Stimulated activated CD8-positive, alpha-beta memory T cell treated with anti-CD3 and anti-CD28 coated beads, Interleukin-4, amount 100 ng/mL, for 48 hours (primary cell): ENCODE measurements at regions not wholly inside any gene's neighbourhood (a gene's known extent, or its start where the extent isn't known, plus 50 kb on each side); places are given as distances from the start of the nearest gene placed in this dataset.

ENCODE experiments used
- DNase-seq: peaks from one replicate; pipeline ENCODE4 v3.0.0-alpha.2; 2020

- no peak for DNase-seq
These were observed 113.8 kb upstream of the WDR17 start for GRCh38 chr4:175951794-175952193.

DNA sequence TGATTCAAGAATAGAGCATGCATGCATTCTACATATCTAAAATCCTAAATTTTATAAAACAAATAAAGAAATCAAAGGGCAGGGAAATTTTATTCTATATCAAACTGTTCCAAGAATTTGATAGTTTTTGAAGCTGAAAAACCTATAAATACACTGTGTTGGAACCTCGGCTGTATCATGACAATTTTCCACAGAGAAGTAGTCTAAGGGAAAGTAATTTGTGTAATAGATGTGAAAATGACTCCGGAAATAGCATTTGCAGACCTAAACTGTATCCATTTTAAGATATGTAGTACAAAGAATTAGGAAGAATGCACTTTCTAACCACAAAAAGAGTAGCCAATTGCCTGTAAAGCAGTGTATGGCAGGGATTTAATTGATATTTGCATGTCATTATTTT is 112.5 kb upstream of the WDR17 start:
- no peak for DNase-seq

- no peak for DNase-seq
These were observed 111.6 kb upstream of the WDR17 start for GRCh38 chr4:175953960-175954521.

DNA sequence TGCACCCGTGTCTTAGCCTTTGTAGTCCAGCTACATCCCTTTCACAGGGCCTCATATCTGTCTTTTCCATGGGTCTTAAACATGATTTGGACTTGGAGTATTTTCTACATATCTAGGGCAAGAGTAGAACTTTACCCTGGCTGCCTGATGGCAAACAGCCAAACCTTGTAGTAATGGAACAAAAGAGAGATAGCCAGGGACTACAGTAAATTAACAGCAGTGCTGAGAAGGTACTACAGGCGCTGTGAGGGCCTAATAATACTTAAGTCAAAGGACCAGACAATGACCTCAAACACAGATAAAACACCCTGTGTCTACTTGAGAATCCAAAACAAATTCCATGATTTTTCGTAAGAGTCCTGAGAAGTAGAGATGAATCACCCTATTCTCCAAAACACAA is 111.0 kb upstream of the WDR17 start:
- DNase-seq, result no peak

DNA sequence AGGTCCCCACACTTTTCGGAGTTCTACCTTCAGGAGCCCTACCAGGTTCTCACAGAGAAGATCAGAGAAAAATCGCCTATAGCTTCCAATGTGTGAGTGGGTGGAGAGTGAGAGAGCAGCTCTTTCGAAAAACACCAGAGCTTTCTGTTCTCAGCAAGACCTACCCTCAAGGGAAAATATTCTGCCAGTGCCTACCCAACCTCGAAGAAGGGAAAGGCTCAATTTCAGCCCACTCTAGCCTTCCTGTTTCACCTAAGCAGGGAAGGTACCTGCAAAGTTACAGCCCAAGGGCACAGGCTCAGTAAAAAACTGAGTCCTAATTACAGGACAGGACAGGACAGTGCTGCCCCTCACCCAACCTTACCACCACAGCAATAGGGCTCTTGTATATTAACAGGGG is 104.0 kb upstream of the WDR17 start:
- no peak for DNase-seq

- no peak for DNase-seq
These were observed 95.6 kb upstream of the WDR17 start for GRCh38 chr4:175970072-175970471.

DNA sequence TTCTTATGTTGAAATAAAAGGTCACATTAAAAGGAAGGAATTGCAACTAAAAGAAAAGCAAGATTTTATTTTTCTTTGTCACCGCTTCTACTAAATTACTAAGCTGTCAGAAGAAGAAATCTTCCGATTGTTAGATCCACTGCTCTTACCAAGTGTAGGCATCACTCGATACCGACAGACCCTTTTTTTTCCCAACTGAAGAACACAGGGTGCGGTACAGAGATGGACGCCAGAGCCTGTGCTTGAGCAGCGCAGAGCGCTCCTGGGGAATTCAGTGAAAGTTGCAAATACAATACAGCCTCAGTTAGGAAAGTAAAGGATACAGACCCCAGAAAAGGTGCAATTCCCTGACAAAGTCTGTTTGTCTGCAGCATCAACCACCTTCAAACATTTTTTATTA is 94.9 kb upstream of the WDR17 start:
- no peak for DNase-seq

- DNase-seq, result no peak
These were observed 94.1 kb upstream of the WDR17 start for GRCh38 chr4:175971388-175972179.

DNA sequence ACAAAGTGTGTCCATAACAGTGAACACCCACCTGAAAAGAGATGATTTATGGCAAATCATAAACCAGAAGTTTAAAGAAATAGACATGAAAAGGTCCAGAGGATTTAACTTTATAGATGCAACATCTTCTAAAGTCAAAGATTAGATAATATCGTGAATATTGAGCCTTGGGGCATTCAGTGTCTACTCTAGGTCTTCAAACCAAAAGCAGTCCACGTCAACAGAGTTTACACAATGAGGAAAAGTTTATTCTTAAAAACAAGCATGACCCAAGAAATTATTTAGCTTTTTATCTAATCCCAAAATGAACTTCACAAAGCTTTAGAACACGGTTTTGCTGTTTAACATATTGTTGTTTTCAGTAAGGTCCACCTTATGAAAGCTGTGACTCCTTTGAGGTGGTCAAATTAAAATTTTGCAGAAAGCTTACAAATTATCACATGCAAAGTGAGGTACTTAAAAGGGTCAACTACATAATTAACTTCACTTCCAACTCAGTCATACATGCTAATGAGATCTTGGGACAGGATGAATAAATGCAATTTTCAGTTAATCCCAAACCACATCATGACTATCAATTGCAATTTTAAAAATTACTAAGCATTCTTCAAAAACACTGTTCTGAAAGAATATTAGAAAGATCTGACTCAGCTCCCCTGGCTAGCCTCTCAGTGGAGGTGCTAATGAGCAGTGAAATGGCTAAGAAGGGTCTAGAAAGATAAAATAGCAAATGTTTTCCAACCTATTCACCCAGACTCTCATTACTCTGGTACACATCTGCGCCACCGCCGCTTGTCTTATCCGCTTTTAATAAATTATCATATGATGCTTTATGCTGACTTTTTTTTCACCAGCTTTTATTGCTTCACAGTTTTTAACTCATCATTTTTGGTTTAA is 92.4 kb upstream of the WDR17 start:
- DNase-seq, result no peak

- no peak for DNase-seq
These were observed 82.0 kb upstream of the WDR17 start for GRCh38 chr4:175983636-175984035.

DNA sequence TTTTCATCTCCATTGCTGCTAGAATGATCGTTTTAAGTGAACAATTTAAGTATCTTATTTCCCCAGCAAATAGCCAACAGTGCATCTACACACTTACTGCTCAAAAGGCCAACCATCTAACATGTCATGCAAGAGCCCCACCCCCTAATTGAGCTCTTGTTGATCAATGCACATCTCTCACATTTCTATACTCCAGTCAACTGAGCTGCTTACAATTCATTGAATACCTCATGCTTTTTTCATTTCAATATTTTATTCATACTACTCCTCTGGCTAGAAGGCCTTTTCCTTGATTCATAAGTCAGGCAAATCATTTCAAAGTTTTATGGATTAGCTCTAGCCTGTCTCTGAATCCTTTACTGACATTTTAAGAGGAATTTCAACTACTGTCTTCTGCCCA is 79.0 kb upstream of the WDR17 start:
- no peak for DNase-seq

- DNase-seq, result no peak
These were observed 77.1 kb upstream of the WDR17 start for GRCh38 chr4:175988511-175988910.

DNA sequence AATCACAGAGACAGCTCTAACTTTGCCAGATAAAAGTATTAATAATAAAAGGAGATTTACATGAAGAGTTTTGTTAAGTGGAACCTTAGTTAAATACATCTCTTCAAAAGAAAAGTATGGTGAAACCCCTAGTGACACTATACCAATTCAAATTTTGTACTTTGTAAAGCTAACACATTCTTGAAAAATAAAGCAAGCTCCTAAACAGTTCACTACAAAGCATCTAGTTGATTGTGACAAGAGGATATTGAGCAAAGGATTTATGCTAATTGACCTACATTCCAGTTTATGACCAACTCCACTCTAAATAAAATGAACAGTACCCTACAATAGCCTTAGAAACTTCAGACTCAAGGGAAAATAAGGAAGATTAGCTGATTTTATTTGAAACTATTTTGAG is 69.4 kb upstream of the WDR17 start:
- no peak for DNase-seq

- no peak for DNase-seq
These were observed 68.3 kb upstream of the WDR17 start for GRCh38 chr4:175997291-175997690.

GRCh38 chr4:175998782-175999181 is 66.9 kb upstream of the WDR17 start:
- DNase-seq, result no peak

GRCh38 chr4:175999944-176000343 is 65.7 kb upstream of the WDR17 start:
- DNase-seq, result no peak

- DNase-seq, result no peak
These were observed 64.3 kb upstream of the WDR17 start for GRCh38 chr4:176001151-176002006.

- DNase-seq, result no peak
These were observed 63.5 kb upstream of the WDR17 start for GRCh38 chr4:176002007-176002613.

DNA sequence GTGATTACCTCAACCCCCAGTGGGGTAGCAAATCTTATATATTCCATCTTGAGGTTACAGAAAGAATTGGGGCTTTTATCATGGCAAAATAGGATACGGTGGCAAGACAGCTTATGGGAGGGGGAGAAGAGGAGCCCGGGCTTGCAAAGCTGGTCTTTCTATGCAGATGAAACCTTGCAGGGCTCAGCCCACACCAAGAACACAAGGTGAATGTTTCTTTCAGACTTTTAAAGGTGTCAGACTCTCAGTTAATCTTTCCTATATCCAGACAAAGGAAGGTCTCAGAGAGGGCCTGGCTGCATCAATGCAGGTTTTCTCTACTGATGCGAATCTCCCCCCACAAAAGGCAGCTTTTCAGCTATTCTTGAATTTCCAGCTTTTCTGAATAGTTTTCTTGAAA is 59.9 kb upstream of the WDR17 start:
- no peak for DNase-seq

DNA sequence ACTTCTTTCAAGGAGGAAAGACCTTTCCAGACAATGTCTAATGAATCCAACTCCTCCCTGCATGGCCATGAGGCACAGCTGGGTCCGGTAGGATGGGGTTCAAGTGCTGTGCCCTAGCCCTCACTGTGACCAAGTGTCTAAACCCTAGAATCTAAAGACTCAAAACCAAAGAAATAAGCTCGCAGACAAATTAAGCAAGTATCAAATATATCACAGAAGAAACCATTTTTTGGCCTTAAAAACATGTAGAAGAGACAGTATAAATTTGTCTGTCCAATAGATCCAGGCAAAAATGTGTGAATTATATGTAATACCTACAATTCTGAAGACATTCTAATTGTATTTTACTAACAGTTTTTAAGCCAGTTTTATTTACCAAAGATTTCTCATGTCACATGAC is 56.4 kb upstream of the WDR17 start:
- no peak for DNase-seq

DNA sequence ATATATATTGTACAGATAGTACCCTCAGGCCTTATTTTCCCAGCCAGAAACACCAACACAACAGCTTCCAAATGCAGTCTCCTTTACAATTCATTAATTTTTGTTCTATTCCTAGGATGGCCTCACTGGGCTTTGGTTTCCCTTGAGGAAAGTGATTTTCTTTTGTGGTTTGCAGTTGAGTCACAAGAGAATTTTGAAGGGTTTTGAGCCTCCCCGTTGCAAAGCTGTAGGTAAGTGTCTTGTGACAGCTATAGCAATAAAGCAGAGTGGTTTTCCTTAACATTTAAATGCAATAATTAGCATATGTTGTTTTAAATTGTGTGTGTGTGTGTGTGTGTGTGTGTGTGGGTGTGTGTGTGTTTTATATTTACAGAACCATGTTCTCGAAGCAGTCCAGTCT is 54.1 kb upstream of the WDR17 start:
- no peak for DNase-seq

DNA sequence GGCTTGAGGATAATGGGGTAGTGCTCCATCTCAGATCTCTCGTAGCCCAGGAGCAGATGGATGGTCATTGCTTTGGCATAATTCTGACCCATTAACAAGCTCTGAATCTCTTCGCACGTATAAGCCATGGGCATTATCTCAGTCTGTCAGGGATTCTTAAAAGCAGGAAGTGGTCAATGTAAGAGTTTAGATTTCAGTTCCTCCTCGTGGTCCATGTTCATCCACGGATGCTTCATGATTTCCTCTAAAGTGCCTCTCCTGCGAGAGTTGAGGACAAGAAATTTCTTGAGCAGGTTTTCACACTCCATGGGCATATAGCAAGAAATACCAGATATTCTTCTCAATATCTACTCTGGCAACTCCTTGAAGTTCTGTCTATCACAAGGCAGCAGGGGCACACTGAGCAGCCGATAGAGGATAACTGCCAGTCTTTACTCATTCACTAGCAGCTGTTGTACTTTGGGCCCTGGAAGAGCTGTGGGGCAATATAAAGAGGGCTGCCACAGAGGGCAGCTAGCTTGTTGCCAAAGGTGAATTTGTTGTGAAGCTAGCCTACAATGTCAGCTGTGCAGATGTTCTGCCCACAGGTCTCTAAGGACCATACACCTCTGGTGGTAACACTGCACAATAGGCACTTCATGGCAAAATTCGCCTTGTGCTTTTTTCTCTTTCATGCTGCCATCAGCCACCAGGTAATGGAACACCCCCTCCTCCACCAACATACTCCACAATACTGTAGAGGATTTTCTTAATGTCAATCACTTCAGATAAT is 52.0 kb upstream of the WDR17 start:
- DNase-seq, result no peak
